Activated CD8-positive, alpha-beta T cell treated with anti-CD3 and anti-CD28 coated beads for 36 hours (primary cell): ENCODE measurements at regions not wholly inside any gene's neighbourhood (a gene's known extent, or its start where the extent isn't known, plus 50 kb on each side); places are given as distances from the start of the nearest gene placed in this dataset.

Experiments used
- ATAC-seq: fragments of 200-7000 bp; cut with Tn5 transposase; one replicate; pipeline ENCODE4 v1.10.0; 2021; ENCODE audit warnings: mild to moderate bottlenecking, moderate library complexity
- CTCF ChIA-PET: fragments of 350-600 bp; sonication (Branson Sonifier 250); formaldehyde crosslinking; loops from one replicate; lab custom pipeline; 2021; ENCODE audit warnings: antibody characterized with exemption; lab: Charles Lee
- POLR2A ChIA-PET: fragments of 350-600 bp; sonication (Branson Sonifier 250); formaldehyde crosslinking; loops from one replicate; lab custom pipeline; 2021; ENCODE audit warnings: antibody characterized with exemption; lab: Charles Lee
- DNase-seq: peaks from one replicate; pipeline ENCODE4 v3.0.0-alpha.2; 2020
- H3K27ac Mint-ChIP-seq: one replicate; pipeline ENCODE4 v1.8.0; 2021; ENCODE audit warnings: mild to moderate bottlenecking, mixed read lengths
- H3K27me3 Mint-ChIP-seq: one replicate; pipeline ENCODE4 v1.8.0; 2021; ENCODE audit warnings: mixed read lengths
- H3K36me3 Mint-ChIP-seq: one replicate; pipeline ENCODE4 v1.8.0; 2021; ENCODE audit warnings: low read depth, mixed read lengths
- H3K4me1 Mint-ChIP-seq: one replicate; pipeline ENCODE4 v1.8.0; 2021; ENCODE audit warnings: low read depth, mixed read lengths
- H3K4me3 Mint-ChIP-seq: one replicate; pipeline ENCODE4 v1.8.0; 2021; ENCODE audit warnings: mild to moderate bottlenecking, moderate library complexity, mixed read lengths
- H3K9me3 Mint-ChIP-seq: one replicate; pipeline ENCODE4 v1.8.0; 2021; ENCODE audit warnings: mixed read lengths
- CTCF ChIP-seq: fragments of 200-600 bp; IDR thresholded peaks from one replicate; pipeline ENCODE4 v1.8.0; 2022; ENCODE audit warnings: antibody characterized with exemption, mild to moderate bottlenecking
- intact Hi-C: fragments of 100-400 bp; cut with micrococcal nuclease; formaldehyde crosslinking; loops from one replicate; pipeline ENCODE4 v1.10.0; 2022

GRCh38 chr6:150764334-150765066 is 101.0 kb upstream of the MTHFD1L start:
- Mint-ChIP-seq H3K4me3 (no peak overlapping the region), H3K36me3 (no peaks in the 10 kb centered on the region), H3K4me1 (no peaks in the 10 kb centered on the region), H3K27ac (no peak overlapping the region), H3K27me3 (no peaks in the 10 kb centered on the region), H3K9me3 (no peaks in the 10 kb centered on the region)
- no peak for TF ChIP-seq CTCF
- no peak for DNase-seq
- ATAC-seq, result no peak
- CTCF ChIA-PET, result no interaction called here
- intact Hi-C loops, result no loop called here
- POLR2A ChIA-PET, result no interaction called here

- intact Hi-C loops, result no loop called here
- Mint-ChIP-seq H3K9me3 (no peaks in the 10 kb centered on the region), H3K36me3 (no peaks in the 10 kb centered on the region), H3K4me1 (no peaks in the 10 kb centered on the region), H3K27me3 (no peaks in the 10 kb centered on the region), H3K4me3 (no peak overlapping the region), H3K27ac (no peak overlapping the region)
- CTCF ChIA-PET, result no interaction called here
- no peak for ATAC-seq
- TF ChIP-seq CTCF, result no peak
- DNase-seq, result no peak
- POLR2A ChIA-PET, result no interaction called here
These were observed 100.3 kb upstream of the MTHFD1L start for GRCh38 chr6:150765067-150765764.

GRCh38 chr6:150766201-150766997 is 99.1 kb upstream of the MTHFD1L start:
- ChIA-PET POLR2A (no interaction called here), CTCF (interaction anchor here (0.8 to 2.2 kb wide), 5 partner anchors 28 to 349 kb away, joined by 3 to 8 read pairs (median 3); no protein-coding TSS in a partner anchor)
- no peaks in the 10 kb centered on the region for H3K27me3 Mint-ChIP-seq
- no peaks in the 10 kb centered on the region for H3K36me3 Mint-ChIP-seq
- H3K27ac Mint-ChIP-seq, result no peak overlapping the region
- no peak for ATAC-seq
- intact Hi-C loops, result no loop called here
- no peak overlapping the region for H3K4me3 Mint-ChIP-seq
- no peak for TF ChIP-seq CTCF
- H3K4me1 Mint-ChIP-seq, result no peaks in the 10 kb centered on the region
- DNase-seq, result no peak
- no peaks in the 10 kb centered on the region for H3K9me3 Mint-ChIP-seq

- no peak overlapping the region for H3K27ac Mint-ChIP-seq
- DNase-seq (no peak), ATAC-seq (no peak)
- CTCF ChIA-PET, result interaction anchor here (0.8 to 2.2 kb wide), 5 partner anchors 29 to 349 kb away, joined by 3 to 8 read pairs (median 3); no protein-coding TSS in a partner anchor
- POLR2A ChIA-PET, result no interaction called here
- no peaks in the 10 kb centered on the region for H3K4me1 Mint-ChIP-seq
- no peak for TF ChIP-seq CTCF
- H3K4me3 Mint-ChIP-seq, result no peak overlapping the region
- H3K36me3 Mint-ChIP-seq, result no peaks in the 10 kb centered on the region
- intact Hi-C loops, result no loop called here
- H3K27me3 Mint-ChIP-seq, result no peaks in the 10 kb centered on the region
- H3K9me3 Mint-ChIP-seq, result no peaks in the 10 kb centered on the region
These were observed 98.3 kb upstream of the MTHFD1L start for GRCh38 chr6:150767161-150767560.
